GM19468 (cell line): ENCODE measurements at regions not wholly inside any gene's neighbourhood (a gene's known extent, or its start where the extent isn't known, plus 50 kb on each side); places are given as distances from the start of the nearest gene placed in this dataset.

Source experiments
- ATAC-seq: cut with Tn5 transposase; IDR thresholded peaks from one replicate; pipeline ENCODE4 v1.9.1; 2021; ENCODE audit warnings: mild to moderate bottlenecking, moderate library complexity, moderate number of reproducible peaks; ENCODE audit not compliant: unreplicated experiment; ENCODE audit errors: extremely low read depth

GRCh38 chr2:128690869-128691268 is 372.2 kb upstream of the HS6ST1 start:
- no peak for ATAC-seq

GRCh38 chr2:128691526-128691925 is 372.9 kb upstream of the HS6ST1 start:
- ATAC-seq = no peak

DNA sequence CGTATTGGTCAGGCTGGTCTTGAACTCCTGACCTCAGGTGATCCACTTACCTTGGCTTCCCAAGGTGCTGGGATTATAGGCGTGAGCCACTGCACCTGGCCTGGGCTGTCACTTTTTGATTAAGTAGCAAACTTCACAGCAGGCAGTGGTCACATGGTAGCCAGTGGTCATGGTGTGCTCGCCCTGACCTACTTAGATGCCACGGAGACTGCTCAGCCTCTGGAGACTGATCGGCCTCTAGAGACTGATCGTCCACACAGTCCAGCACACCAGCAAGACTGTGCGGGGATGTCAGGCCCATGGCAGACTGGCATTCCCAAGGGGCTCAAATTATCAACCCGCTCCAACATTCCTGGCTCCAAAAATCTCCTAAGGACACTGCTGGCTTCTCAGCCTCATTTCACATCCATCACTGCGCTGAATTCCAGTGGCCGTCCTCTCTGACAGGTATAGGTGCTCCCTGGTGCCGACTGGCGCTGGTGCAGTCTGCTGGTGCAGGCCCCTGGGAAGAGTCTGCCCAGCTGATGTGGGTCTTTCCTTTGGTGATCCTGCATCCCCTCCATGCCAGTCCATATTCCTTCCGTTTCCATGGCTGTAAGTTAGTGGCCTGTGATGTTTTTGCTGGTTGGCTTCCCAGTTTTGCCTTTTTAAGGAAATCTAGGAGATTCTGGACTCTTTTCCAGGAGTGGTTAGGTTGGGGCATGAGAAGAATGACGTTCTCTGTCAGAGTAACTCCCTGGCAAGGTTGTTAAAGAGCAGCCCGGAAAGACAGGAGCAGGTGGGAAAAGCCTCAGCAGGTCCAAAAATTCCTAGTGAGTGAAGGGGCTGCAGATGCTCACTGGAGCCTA is 374.5 kb upstream of the HS6ST1 start:
- no peak for ATAC-seq

GRCh38 chr2:128693743-128694029 is 375.0 kb upstream of the HS6ST1 start:
- no peak for ATAC-seq

- ATAC-seq = no peak
These were observed 377.1 kb upstream of the HS6ST1 start for GRCh38 chr2:128695646-128696220.

DNA sequence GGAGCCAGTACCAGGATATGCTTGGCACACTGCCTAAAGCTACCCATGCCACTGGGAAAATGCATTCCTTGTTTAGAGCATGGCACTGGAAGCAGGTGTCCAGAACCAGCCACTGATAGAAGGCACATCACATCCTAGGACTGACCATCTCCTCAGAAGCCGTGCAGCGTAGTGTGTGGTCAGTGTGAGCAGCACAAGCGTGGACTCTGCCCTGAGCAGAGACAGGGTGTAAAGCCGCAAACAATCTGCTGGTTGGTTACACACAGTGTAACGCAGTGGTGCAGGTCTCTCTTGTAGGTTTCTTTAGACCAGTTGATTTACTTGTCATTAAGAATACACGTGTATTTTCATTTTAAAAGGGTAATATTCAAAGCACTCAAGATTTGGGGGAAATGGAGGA is 377.8 kb upstream of the HS6ST1 start:
- no peak for ATAC-seq

- ATAC-seq = no peak
These were observed 382.8 kb upstream of the HS6ST1 start for GRCh38 chr2:128701418-128701817.

DNA sequence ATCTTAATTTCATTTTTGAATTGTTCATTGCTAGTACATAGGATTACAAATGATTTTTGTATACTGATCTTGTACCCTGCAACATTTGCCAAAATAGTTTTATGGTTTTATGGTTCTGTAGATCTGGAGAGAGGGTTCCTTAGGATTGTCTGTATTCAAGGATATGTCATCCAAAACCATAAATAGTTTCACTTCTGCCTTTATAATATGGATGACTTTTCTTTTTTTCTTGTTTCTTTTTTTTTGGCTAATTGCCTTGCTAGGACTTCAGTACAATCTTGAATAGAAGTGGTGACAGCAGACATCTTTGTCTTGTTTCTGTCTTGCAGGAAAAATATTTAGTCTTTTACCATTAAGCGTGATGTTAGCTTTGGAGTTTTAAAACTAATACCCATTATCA is 383.9 kb upstream of the HS6ST1 start:
- ATAC-seq = no peak

- ATAC-seq = no peak
These were observed 389.6 kb upstream of the HS6ST1 start for GRCh38 chr2:128708106-128708816.

- no peak for ATAC-seq
These were observed 391.6 kb upstream of the HS6ST1 start for GRCh38 chr2:128710242-128710641.

- no peak for ATAC-seq
These were observed 392.1 kb upstream of the HS6ST1 start for GRCh38 chr2:128710729-128711128.

DNA sequence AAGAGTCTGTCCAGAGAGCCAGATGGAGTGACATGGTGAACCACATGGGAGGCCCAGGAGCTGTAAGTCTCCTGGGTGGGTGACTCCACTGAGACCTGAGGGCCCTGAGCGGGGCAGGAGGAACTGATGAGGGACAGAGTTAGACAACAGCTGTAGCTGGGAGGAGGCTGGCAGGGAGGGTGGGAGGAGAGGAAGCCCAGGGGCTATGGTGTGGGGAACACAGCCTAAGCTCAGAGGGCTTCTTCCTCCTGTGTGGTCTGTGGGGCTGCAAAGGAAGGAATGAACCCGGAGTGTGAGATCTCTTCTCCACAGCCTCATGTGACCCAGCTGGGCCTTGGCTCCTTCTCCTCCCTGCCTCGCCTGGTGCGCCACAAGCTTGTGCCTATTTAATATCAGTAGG is 395.6 kb upstream of the HS6ST1 start:
- ATAC-seq = no peak

DNA sequence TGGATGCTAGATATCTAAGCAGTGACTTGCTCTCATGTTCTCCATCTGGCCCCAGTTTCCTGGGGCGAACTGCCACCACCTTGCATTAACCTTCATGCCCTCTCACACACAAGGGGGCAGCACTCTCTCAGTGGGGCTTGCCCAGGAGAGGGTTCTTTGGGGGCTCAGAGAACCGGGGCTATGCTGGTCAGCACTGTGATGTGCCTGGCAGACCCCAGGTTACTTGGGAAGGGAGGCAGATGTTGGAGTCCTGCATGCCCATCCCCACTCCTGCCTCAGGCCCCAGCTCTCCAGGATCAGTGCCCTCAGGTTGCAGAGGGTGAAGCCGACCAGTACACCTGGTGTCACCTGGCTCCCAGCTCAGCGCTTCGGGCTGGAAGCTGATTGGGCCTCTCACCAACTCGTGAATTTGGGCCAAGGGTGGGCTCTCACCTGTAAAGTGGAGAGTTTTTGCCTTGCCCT is 396.2 kb upstream of the HS6ST1 start:
- ATAC-seq = no peak

- ATAC-seq = no peak
These were observed 396.7 kb upstream of the HS6ST1 start for GRCh38 chr2:128715360-128715759.

DNA sequence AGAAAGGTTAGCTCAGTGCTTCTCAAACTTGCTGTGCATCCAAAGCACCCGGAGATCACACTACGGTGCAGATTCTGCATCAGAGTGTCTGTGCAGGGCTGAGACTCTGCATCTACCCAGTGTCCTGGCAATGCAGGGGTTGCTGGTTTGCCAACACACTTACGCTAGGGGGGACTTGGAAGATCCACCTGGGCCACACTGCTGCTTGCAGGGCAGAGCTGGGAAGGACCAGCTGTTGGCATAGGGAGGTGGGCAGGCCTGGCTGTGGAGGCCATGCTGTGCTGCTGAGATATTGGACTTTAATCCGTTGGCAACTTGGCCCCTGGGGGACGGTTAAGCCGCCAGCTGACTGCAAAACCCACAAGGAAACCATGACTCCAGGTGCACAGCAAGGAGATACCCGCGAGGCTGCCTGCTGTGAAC is 397.6 kb upstream of the HS6ST1 start:
- ATAC-seq = no peak

DNA sequence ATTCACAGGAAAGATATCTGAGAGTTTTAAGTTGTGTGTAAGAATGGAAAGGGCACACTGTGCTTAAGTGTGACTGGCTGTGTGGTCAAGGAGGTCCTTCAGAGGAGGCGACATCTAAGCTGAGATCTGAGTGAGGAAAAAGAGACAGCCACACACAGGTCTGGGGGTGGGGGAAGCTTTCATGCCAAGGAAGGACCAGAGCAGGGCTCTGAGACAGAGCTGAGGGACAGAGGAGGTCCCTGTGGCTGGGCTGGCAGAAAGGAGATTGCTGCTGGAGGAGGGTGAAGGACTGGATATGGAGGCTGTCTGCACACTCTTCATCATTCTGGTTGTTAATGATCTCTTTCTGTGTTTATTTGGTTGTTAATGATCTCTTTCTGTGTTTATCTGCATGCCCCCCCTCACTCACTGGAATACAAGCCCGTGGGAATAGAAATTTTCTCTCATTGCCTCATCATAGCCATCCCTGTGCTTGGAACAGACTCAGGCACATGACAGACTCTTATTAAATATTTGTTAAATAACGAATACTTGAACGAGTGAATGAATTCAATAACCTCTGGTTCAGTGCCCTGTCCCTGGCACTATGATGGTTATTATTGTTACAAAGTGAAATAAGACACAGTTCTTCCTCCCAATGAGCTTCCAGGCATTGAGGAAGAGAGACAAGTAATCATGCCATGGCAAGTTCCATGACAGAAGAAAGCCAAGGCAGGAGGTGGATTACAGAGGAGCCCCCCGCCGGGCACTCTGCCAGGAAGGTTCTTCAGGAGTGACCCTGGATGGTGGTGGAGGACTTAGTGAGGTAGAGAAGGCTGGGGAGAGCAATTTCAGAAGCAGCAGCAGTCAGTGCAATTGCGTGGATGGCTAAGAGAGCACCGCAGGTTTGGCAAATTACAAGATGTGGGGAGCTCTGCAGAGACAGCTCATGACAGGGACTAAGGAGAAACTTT is 399.4 kb upstream of the HS6ST1 start:
- no peak for ATAC-seq

GRCh38 chr2:128720080-128721022 is 401.7 kb upstream of the HS6ST1 start:
- no peak for ATAC-seq

GRCh38 chr2:128721096-128721495 is 402.4 kb upstream of the HS6ST1 start:
- no peak for ATAC-seq

- ATAC-seq = no peak
These were observed 403.8 kb upstream of the HS6ST1 start for GRCh38 chr2:128722489-128722888.
